Endothelial cell of umbilical vein (primary cell): ENCODE measurements at regions not wholly inside any gene's neighbourhood (a gene's known extent, or its start where the extent isn't known, plus 50 kb on each side); places are given as distances from the start of the nearest gene placed in this dataset.

Source experiments
- CTCF ChIP-seq, 2 donors: IDR thresholded peaks; 1 replicate in 1 of 2; 2 replicates in 1 of 2; pipeline ENCODE4 v1.5.1; 2011; ENCODE audit warnings: low read length in 2 of 2, mild to moderate bottlenecking in 2 of 2, moderate library complexity in 2 of 2, control low read depth in 1 of 2, inconsistent platforms in 1 of 2, low read depth in 1 of 2; ENCODE audit not compliant: insufficient read depth in 1 of 2; ENCODE audit errors: extremely low read depth in 1 of 2
- EZH2 ChIP-seq: IDR thresholded peaks from 2 replicates; pipeline ENCODE4 v1.6.1; 2012; ENCODE audit warnings: borderline replicate concordance, low read depth, mild to moderate bottlenecking, moderate library complexity, low read length, inconsistent platforms; ENCODE audit not compliant: severe bottlenecking
- MAX ChIP-seq: IDR thresholded peaks from 2 replicates; pipeline ENCODE4 v1.6.1; 2011; ENCODE audit not compliant: insufficient read depth, insufficient read length
- MYC ChIP-seq: IDR thresholded peaks from one replicate; pipeline ENCODE4 v1.6.1; 2011; ENCODE audit warnings: mild to moderate bottlenecking, low read depth, low read length
- POLR2A ChIP-seq: IDR thresholded peaks from 2 replicates; pipeline ENCODE4 v1.6.1; 2012; ENCODE audit warnings: low read depth, mild to moderate bottlenecking, control low read depth, low read length
- POLR2AphosphoS5 ChIP-seq: IDR thresholded peaks from 2 replicates; pipeline ENCODE4 v1.6.1; 2012; ENCODE audit warnings: low read depth, mild to moderate bottlenecking, control low read depth, low read length, moderate library complexity; ENCODE audit not compliant: insufficient read depth

DNA sequence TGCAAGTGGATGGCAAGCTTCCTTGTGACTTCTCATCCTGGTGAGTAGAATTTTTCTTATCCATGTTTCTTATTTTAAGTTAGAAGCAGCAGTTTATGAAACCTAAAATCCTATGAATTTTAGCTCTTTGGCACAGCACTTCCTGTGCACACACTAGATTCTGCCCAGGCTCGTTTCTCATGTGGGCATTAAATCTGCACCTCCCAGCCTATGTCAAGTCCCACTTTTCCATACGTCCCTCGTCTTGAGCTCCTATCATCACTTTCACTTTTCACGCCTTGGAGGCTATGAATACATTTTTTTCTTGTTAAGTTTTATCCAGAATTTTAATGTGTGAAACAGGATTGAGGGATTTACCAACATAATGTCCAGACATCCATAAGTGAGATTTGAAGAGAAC is 142.1 kb downstream of the MRPS6 start:
- TF ChIP-seq CTCF (IDR thresholded peaks at IDR 0.05; ENCODE audit: extremely low read depth in 1 of 2, insufficient read depth in 1 of 2, low read depth in 1 of 2, low read length in 2 of 2) (no peak), EZH2 (no peak), POLR2A (no peak), POLR2AphosphoS5 (no peak), MYC (no peak), MAX (no peak)
